ENCODE measurements at regions not wholly inside any gene's neighbourhood (a gene's known extent, or its start where the extent isn't known, plus 50 kb on each side); places are given as distances from the start of the nearest gene placed in this dataset.

GRCh38 chr1:55402142-55402541, 187.0 kb upstream of the USP24 start (continued):
- TF ChIP-seq HMGXB3 (CRISPR knock-in tag; IDR thresholded peaks at IDR 0.05; ENCODE audit: borderline replicate concordance) (no peak), ZNF441 (CRISPR knock-in tag; IDR thresholded peaks at IDR 0.05; ENCODE audit: borderline replicate concordance) (no peak), STAT6 (CRISPR knock-in tag; IDR thresholded peaks at IDR 0.05; ENCODE audit: borderline replicate concordance) (no peak), EED (CRISPR knock-in tag; IDR thresholded peaks at IDR 0.05) (no peak), KDM4B (CRISPR knock-in tag; IDR thresholded peaks at IDR 0.05) (no peak), ZBTB1 (CRISPR knock-in tag; IDR thresholded peaks at IDR 0.05; ENCODE audit: borderline replicate concordance) (no peak), ARID4A (CRISPR knock-in tag; IDR thresholded peaks at IDR 0.05; ENCODE audit: borderline replicate concordance) (no peak), ZBTB26 (CRISPR knock-in tag; IDR thresholded peaks at IDR 0.05; ENCODE audit: borderline replicate concordance) (no peak), JARID2 (CRISPR knock-in tag; IDR thresholded peaks at IDR 0.05; ENCODE audit: insufficient replicate concordance) (no peak)
